NCI-H2196 treated with DMSO at 0.1 percent for 48 hours (cell line): ENCODE measurements at regions not wholly inside any gene's neighbourhood (a gene's known extent, or its start where the extent isn't known, plus 50 kb on each side); places are given as distances from the start of the nearest gene placed in this dataset.

Experiments used
- DNase-seq: peaks from one replicate; lab custom pipeline; 2025; ENCODE audit not compliant: unreplicated experiment; lab: John Stamatoyannopoulos, UW

GRCh38 chr6:10248378-10248843, 166.5 kb downstream of the TFAP2A start:
- no peak for DNase-seq

- no peak for DNase-seq
These were observed 177.4 kb downstream of the TFAP2A start for GRCh38 chr6:10237298-10238038.

DNA sequence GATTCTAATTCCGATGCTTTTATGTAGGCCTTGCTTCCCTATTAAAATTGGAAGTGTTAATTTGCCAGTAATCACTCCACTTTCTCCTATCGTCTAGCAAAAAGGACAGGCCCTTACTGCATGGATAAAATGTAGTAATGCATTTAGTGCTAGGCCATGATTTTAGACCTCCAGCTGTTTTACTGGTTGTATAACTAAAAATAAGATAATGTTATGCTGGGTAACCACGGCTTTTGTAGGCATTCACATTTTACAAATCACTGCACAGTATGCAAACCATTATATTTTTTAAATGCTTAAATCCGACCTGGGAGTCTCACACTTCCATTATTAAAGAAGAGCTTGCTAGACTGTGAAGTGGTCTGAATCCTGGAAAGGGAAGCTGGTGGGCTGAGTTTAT, 179.5 kb downstream of the TFAP2A start:
- DNase-seq, result no peak

GRCh38 chr6:10230531-10230930, 184.3 kb downstream of the TFAP2A start:
- DNase-seq, result no peak

GRCh38 chr6:10223841-10224240, 191.0 kb downstream of the TFAP2A start:
- DNase-seq, result no peak

DNA sequence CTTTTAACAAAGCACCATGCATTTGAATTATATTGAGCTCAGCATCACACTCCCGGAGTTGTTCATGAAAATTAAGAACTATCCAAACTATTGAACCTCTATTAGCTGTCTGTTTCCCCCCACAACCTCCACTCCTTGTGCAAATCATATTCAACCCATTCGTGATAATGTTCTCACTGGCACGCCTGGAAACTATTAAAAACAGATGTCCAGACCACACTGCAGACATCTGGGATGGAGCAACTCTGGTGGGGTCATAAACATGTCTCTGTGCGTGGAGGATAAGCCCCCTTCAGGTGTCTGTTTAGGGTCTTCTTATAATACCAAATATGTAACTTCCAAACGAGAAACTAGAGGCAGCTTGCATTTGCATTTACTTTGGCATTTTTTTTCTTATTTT, 193.7 kb downstream of the TFAP2A start:
- no peak for DNase-seq

- DNase-seq, result no peak
These were observed 195.4 kb downstream of the TFAP2A start for GRCh38 chr6:10219510-10219909.

GRCh38 chr6:10217111-10217510, 197.8 kb downstream of the TFAP2A start:
- DNase-seq, result no peak

DNA sequence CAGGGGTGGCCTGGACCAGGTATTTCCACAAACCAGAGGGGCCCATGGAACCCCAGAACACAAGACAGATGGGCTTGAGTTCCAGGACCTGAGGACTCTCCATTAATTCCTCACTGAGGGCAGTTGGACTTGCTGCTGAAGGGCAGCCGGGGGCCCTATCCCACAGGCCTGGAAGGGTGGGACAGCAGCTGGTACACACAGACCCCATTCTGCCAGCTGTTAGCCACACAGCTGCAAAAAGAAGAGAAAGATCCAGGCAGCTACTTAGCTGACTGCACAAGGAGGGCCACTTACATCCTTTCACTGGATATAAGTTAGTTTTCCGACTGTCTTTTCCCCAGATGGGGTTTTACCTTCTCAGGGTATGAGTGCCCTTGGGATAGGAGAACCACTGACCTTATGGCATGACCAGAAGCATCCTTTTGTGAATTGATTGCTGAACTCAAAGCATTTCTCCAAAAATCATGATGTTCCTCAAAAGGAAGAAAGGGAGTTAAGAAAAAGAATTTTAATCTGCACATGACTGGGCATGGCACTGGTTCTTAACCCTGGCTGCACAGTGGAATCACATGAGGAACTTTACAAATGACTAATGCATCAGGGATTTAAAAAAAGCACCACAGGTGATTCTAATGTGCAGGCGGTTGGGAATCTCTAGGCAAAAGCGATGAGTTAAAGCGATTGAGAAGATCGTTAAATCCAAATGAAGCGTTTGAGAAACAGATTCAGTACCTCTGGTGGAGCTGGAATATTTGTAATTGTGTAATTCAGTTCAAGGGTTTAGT, 199.4 kb downstream of the TFAP2A start:
- DNase-seq, result no peak

GRCh38 chr6:10210052-10210451, 204.8 kb downstream of the TFAP2A start:
- no peak for DNase-seq

GRCh38 chr6:10205892-10206291, 209.0 kb downstream of the TFAP2A start:
- no peak for DNase-seq

- peak; percentile 23 for DNase-seq
These were observed 209.8 kb downstream of the TFAP2A start for GRCh38 chr6:10205120-10205519.

DNA sequence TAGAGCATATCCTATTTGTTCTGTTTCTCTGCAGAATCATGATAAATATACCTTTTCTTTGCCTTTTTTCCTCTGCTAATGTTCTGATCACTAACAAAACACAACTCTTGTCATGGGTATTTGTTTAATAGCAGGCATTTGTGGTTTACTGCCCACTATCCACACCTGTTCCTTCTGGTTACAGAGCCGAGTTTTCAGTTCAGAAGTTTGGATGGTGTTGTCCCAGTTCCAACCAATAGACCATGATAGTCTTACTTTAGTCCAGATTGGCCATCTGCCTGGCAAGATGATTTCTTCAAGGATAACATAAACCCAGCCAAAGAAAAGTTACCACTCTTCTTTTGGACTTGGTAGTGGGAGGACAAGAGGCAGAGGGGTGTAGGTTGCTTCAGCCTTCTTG, 211.2 kb downstream of the TFAP2A start:
- DNase-seq, result no peak

DNA sequence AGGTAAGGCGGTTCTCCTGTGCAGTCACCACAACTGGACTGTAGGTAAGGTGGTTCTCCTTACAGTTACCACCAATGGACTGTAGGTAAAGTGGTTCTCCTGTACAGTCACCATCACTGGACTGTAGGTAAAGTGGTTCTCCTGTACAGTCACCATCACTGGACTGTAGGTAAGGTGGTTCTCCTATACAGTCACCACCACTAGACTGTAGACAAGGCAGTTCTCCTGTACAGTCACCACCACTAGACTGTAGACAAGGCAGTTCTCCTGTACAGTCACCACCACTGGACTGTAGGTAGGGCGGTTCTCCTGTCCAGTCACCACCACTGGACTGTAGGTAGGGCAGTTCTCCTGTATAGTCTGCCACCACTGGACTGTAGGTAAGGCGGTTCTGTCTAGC, 212.3 kb downstream of the TFAP2A start:
- DNase-seq, result no peak

DNA sequence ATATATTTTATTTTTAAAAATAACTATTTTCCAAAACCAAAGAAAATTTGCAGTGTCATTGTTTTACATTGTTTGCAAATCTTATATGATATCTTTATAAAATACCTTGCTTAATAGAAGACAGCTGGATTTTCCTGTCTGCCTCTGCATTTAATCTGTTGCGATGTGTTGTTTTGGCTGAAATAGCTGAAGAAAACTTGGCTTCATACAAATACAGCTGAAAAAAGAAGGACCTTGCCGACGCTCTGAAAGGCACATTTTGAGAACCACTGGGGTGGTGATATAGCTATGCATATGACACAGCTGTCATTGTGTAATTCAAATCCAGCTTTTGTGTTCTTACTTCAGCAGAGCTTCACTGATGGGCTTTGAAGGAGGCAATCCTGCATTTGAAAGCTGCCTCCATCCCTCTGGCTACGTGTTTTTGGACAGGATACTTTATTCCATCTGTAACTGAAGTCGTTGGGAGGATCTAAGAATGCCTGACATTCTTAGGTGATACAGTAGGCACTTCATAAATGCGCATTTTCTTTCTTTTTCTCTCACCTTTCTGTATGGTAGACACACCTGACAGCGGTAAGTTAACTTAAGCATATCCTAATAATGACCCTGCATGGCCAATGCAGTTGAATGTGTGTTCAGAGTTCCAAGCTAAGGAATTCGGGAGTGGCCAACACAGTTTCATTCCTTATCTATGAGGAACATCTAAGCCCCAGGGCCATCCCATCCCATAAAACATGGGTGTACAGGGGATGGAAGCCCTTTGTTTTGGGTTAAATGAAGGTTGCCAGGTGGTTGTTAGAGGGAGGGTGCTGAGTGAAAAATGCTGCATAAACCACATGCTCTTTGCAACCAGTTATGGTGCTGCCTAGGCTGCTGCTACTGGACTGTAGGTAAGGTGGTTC, 213.0 kb downstream of the TFAP2A start:
- DNase-seq, result no peak

DNA sequence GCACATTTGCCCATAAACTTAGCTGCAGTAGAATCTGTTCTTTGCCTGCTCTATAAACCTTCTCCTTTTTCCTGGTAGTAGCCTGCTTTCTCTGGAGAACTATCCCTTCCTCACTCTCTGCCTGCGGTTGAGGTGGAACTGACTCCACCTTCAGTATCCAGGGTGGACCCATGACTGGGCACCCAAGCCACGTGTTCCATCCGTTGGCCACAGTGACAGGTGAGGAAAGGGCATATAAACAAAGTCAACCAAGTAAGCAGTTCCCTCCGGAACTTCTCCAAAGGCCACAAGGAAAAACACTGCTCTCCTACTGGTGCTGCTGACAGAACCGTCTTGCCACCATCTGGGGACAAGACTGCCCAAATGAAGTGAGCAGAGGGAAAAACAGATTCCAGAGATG, 218.8 kb downstream of the TFAP2A start:
- DNase-seq, result no peak

DNA sequence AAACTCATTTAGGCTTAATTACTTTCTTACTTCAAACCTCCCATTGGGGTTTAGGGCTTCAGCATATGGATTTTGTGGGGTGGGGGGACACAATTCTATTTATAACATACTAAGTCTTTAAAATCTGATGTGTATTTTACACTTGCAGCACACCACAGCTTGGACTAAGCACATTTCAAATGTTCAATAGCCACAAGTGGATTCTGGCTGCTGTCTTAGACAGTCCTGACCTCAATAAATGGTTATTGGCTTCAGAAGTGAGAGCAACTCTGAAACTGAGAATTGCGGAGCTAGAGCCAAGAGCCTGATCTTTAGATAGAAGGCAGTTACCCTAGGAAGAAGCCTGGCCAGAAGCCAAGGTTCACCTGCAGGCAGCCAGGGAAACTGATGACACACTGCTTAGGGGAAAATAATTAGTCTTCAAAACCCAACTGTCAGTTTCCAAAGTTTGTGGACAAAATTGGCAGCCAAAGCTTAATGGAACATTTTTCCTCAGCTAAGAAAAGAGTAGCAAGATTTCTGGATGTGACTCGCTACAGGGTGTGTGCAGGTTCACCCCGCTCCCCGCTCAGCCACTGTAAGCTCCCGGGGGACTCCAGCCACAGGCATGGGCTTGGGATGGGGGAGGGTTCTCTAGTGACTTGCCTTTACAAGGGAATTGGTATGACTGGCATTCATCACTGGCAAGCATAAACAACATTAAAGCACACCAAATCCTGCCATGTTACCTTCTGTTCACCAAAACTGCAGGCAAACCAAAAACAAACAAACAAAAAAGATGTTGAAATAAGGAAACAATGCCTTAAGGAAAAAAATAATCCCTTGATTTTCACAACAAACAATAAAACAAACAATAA, 219.8 kb downstream of the TFAP2A start:
- DNase-seq, result no peak

DNA sequence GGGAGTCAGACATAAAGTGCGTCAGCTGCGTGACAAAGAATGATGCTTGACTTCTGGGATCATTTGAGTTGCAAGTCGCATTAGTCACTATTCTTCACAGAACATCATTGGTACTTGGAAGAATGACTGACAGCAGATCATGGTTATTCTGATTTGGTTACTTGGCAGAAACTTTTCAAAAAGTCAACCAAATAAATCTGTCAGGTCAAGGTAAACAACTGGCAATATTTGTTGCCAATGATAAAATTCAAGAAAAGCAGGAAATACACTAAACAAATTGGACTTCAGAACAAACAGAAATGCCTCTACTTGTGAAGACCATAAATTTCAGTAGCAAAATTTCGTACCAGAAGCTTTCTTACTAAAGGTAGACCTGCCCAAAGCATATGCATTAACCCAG, 221.6 kb downstream of the TFAP2A start:
- DNase-seq, result no peak

DNA sequence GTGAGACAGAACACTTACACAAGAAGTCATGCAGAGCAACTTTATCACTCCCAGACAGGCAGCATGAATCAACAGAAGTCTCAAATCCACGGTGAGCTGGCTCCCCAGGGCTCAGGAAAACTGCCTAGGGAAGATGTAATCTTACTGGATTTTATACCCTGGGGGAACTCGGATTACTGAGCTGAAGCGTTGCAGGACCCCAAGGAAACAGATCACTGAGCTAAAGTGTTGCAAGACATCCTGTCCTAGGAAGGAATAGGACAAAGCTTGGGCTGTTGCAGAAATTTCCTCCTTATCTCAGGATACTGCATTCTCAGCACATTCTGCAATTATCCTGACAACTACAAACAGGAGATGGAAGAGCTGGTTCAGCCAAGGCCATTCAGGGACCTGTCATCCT, 224.8 kb downstream of the TFAP2A start:
- DNase-seq, result no peak

GRCh38 chr6:10184371-10185227, 230.3 kb downstream of the TFAP2A start:
- DNase-seq, result no peak
